Activated naive CD8-positive, alpha-beta T cell (primary cell): ENCODE measurements at regions not wholly inside any gene's neighbourhood (a gene's known extent, or its start where the extent isn't known, plus 50 kb on each side); places are given as distances from the start of the nearest gene placed in this dataset.
"Not testable (repeated sequence)": the region's sequence is repeated elsewhere in the genome, so short reads cannot be mapped to it uniquely, and the experiment has no call there.

Source experiments
- H3K27ac Mint-ChIP-seq: one replicate; pipeline ENCODE4 v1.8.0; 2021; ENCODE audit warnings: mixed read lengths
- H3K27me3 Mint-ChIP-seq: one replicate; pipeline ENCODE4 v1.8.0; 2021; ENCODE audit warnings: mixed read lengths
- H3K36me3 Mint-ChIP-seq: one replicate; pipeline ENCODE4 v1.8.0; 2021; ENCODE audit warnings: mixed read lengths
- H3K4me1 Mint-ChIP-seq: one replicate; pipeline ENCODE4 v1.8.0; 2021; ENCODE audit warnings: low read depth, mixed read lengths
- H3K4me3 Mint-ChIP-seq: one replicate; pipeline ENCODE4 v1.8.0; 2021; ENCODE audit warnings: mild to moderate bottlenecking, mixed read lengths
- H3K9me3 Mint-ChIP-seq: one replicate; pipeline ENCODE4 v1.8.0; 2021; ENCODE audit warnings: low read depth, mixed read lengths

DNA sequence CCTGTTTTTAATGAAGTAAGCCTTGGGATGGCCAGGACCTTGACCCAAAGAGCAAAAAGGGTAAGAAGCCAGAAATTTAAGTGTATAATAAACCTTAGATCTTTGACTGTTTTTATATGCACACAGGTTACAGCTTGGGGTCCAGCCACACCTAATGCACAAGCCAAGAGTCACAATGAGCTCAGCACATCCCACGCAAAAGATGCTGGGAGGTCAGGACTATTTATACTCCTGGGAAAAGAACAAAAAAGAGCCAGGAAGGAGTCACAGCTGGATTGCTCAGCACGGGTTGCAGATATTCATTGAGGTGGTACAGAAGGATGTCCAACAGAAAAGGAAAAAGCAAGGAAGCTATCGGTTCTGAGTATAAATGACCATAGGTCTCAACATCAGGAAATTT, 536.3 kb downstream of the NTRK3 start:
- Mint-ChIP-seq H3K27ac (no peak overlapping the region), H3K36me3 (peaks cover 2% of the 10 kb centered on the region), H3K27me3 (peaks cover 3% of the 10 kb centered on the region), H3K4me3 (no peak overlapping the region), H3K9me3 (no peaks in the 10 kb centered on the region), H3K4me1 (peaks cover 2% of the 10 kb centered on the region)

DNA sequence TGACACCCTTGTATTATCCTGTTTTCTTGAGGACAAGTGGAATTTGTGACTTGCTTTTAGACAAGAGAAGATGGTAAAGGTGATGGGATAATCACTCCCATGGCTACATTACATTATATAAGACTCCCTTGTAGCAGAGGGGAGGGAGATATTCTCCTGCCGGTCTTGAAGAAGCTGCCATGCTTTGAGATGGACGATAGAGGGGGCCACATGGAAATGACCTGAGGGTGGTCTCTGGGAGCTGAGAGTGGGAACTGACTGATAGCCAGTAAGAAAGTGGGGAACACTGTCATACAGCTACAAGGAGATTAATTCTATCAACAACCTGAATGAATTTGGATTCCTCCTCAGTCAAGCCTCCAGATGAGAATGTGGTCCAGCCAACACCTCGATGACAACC, 540.1 kb downstream of the NTRK3 start:
- no peaks in the 10 kb centered on the region for H3K9me3 Mint-ChIP-seq
- H3K27me3 Mint-ChIP-seq, result peaks cover 2% of the 10 kb centered on the region
- no peaks in the 10 kb centered on the region for H3K36me3 Mint-ChIP-seq
- H3K4me1 Mint-ChIP-seq, result no peaks in the 10 kb centered on the region
- H3K4me3 Mint-ChIP-seq, result no peak overlapping the region
- no peak overlapping the region for H3K27ac Mint-ChIP-seq

DNA sequence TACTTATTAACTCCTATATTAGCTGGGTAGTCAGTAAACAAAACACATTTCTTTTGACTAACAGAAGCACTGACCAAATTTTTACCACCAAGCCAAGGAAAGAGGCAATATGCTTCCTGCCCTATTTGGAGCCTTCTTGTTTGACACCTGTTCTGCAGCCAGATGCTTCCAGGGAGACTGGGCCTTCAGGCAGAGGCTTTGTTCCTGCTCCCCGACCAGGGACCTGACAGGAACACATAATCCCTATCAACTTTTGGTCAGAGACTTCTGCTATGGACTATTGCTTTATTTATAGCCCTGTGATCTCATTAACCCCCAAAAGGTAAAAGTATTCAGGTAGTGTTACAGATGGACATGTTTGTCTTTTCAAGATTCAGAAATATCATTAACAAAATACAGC, 541.3 kb downstream of the NTRK3 start:
- H3K27me3 Mint-ChIP-seq, result peaks cover 2% of the 10 kb centered on the region
- H3K4me3 Mint-ChIP-seq, result no peak overlapping the region
- no peak overlapping the region for H3K27ac Mint-ChIP-seq
- H3K4me1 Mint-ChIP-seq, result no peaks in the 10 kb centered on the region
- no peaks in the 10 kb centered on the region for H3K9me3 Mint-ChIP-seq
- H3K36me3 Mint-ChIP-seq, result no peaks in the 10 kb centered on the region

DNA sequence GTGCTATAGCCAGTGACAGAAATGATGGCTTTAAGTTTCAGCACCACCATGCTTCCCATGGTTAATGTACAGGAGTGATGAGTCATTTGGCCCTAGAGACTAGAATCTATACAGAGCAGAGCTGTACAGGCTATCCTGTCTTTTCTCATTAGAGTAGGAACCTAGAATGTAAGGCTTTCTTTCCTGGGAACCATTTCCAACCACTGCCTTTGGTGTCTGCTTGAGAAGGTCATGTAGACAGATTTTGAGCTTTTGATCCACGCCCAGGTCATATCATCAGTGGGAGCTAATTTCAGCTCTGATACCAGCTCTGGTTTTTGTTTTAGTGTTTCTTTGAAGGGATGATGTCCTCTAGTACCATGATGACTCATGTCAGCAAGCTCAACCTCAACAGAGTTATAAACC, 543.1 kb downstream of the NTRK3 start:
- H3K27me3 Mint-ChIP-seq, result peaks cover 2% of the 10 kb centered on the region

DNA sequence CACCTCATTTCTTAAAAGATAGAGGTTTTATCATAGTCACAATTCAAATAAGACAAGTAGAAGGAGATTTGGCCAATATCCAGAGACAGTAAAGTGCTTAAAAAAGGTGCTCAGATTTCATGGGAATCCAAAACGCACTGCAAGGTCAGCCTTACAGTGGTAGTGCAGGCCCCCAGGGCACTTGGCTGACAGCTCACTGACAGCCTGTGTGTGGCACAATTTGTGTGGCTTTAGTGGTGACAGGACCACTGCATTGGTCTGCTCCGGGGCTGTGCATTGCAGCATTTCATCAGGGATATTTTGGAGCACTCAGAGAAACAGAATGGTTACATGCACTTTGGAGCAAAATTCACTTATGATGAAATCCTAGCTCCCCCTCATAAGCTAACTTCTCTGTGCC, 544.3 kb downstream of the NTRK3 start:
- no peaks in the 10 kb centered on the region for H3K9me3 Mint-ChIP-seq
- no peaks in the 10 kb centered on the region for H3K36me3 Mint-ChIP-seq

More for the DNA sequence above, 543.1 kb downstream of the NTRK3 start:
- Mint-ChIP-seq H3K9me3 (no peaks in the 10 kb centered on the region), H3K36me3 (no peaks in the 10 kb centered on the region), H3K4me1 (no peaks in the 10 kb centered on the region), H3K27ac (no peak overlapping the region), H3K4me3 (no peak overlapping the region)

DNA sequence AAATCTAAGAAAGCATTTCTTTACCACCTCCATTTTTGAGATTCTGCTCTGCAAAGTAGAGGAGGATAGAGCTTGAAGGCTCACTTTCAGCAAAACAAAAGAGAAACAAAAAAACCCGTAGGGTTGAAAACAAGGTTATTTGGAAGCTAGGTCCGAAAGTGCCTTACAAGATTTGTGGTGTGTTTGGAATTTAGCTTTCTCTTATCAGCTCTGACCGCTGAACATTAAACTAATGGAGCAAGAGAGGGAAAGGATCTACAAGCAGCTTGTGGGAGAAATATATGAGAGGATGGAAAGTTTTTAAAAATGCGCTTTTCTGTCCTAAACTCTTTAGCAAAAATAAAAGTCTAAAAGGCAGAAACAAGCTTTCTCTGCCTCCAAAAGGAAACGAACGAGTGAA, 545.5 kb downstream of the NTRK3 start:
- Mint-ChIP-seq H3K27me3 (peaks cover 2% of the 10 kb centered on the region), H3K27ac (no peak overlapping the region), H3K36me3 (no peaks in the 10 kb centered on the region), H3K4me1 (no peaks in the 10 kb centered on the region), H3K9me3 (no peaks in the 10 kb centered on the region), H3K4me3 (no peak overlapping the region)

More for the DNA sequence above, 544.3 kb downstream of the NTRK3 start:
- H3K27me3 Mint-ChIP-seq, result peaks cover 2% of the 10 kb centered on the region
- no peak overlapping the region for H3K27ac Mint-ChIP-seq
- H3K4me3 Mint-ChIP-seq, result no peak overlapping the region
- no peaks in the 10 kb centered on the region for H3K4me1 Mint-ChIP-seq

DNA sequence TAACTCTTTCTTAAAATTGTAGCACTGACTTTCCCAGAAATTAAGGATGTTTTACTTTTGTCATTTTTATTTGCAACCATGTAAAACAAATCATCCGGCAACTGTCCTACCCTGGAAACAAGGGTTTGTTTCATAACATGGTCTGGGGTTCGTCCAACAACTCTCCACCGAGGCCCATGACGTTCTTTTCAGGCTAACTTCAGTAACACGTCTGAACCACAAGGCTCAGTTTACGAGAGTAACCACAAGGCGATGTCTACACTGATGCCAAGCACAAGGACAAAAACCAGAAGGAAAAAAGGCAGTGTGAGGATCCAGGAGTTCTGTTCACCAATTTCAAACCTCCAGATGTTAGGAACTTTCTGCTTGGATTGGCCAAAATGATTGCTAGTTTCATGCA, 546.1 kb downstream of the NTRK3 start:
- Mint-ChIP-seq H3K4me1 (no peaks in the 10 kb centered on the region), H3K4me3 (no peak overlapping the region), H3K9me3 (no peaks in the 10 kb centered on the region), H3K27ac (no peak overlapping the region), H3K27me3 (peaks cover 2% of the 10 kb centered on the region), H3K36me3 (no peaks in the 10 kb centered on the region)

DNA sequence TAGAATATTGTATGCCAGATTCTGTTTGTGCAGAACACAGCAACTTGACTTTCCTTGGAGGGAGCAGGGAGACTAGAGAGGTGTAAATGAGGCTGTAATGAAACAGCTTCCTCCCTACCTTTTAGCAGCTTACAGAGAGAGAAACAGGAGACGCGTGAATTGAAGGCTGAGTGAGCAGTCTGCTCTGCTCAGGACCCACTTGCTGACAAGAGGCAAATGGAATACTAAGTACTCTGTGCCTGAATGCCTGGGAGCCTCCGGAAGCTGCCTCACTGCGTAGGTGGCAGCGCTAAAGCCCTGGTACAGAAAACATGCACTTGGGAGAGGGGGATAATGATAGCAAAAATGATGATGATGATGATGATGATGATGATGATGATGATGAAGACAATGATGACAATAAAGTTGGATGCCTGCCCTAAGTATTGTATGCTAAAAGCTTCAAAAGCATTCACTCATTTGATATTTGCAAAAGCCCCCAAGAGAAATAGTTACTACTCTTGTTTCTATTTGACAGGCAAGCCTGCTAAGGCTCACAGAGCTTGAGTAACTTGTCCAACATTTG, 548.9 kb downstream of the NTRK3 start:
- H3K4me1 Mint-ChIP-seq, result no peaks in the 10 kb centered on the region
- H3K36me3 Mint-ChIP-seq, result no peaks in the 10 kb centered on the region
- no peak overlapping the region for H3K4me3 Mint-ChIP-seq
- no peaks in the 10 kb centered on the region for H3K9me3 Mint-ChIP-seq
- no peak overlapping the region for H3K27ac Mint-ChIP-seq
- peaks cover 4% of the 10 kb centered on the region for H3K27me3 Mint-ChIP-seq

DNA sequence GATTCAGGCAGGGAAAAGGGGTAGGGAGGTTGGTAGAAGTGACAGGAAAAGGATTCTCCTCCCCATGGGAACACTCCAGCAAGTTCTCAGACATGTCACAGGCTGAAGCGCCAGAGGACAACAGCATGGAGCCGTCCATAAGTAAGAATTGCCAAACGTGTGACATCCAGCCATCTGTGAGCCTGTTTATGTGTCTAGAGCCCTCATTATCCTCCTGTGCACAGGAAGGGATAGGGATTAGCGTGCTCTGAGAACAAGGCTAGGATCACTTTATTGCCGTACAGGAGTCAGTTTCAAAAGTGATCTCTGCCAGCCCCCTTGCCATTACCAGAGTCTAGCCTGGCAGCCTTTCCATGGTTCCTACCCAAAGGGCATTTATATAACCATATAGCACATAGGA, 549.5 kb downstream of the NTRK3 start:
- Mint-ChIP-seq H3K27ac (no peak overlapping the region), H3K4me3 (no peak overlapping the region), H3K27me3 (peaks cover 4% of the 10 kb centered on the region), H3K36me3 (no peaks in the 10 kb centered on the region), H3K4me1 (no peaks in the 10 kb centered on the region), H3K9me3 (no peaks in the 10 kb centered on the region)

DNA sequence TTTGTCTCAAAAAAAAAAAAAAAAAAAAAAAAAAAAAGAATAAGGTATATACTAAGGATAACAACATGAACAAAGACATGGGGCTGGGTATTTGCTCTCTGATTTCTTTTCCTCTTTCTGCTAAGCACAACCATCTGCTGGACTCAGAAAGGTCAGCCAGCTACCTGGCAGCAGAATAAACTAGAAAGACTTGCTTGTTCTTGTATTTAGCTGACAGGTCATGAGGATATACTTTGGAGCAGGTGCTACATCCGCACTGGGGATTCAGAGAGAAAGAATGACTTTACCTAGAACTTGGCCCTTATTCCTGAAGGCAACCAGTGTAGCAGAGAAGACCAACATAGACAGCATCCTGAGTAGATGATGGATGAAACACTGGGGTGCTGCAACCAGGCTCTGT, 550.5 kb downstream of the NTRK3 start:
- Mint-ChIP-seq H3K27me3 (peaks cover 4% of the 10 kb centered on the region), H3K36me3 (no peaks in the 10 kb centered on the region), H3K4me1 (no peaks in the 10 kb centered on the region), H3K27ac (no peak overlapping the region), H3K9me3 (no peaks in the 10 kb centered on the region), H3K4me3 (no peak overlapping the region)

DNA sequence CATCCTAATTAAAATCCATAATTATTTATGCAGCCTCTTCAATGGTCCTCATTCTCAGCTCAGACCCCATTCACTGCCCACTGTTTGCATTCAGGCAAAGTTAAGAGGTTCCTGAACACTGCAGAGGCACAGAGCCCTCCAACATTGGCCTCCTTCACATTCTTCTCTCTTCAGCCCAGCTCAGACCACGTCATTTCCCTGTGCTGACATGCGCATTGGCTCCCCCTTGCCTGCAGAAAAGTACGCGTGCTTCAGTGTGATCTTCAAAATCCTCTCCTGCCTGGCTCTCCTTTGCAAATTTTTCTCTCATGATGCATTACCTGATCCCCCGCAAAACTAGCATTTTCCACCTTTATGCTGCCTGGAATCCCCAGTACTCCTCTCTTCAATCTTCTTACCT, 552.3 kb downstream of the NTRK3 start:
- Mint-ChIP-seq H3K27ac (no peak overlapping the region), H3K4me3 (no peak overlapping the region), H3K9me3 (no peaks in the 10 kb centered on the region), H3K36me3 (no peaks in the 10 kb centered on the region), H3K4me1 (no peaks in the 10 kb centered on the region), H3K27me3 (peaks cover 5% of the 10 kb centered on the region)

DNA sequence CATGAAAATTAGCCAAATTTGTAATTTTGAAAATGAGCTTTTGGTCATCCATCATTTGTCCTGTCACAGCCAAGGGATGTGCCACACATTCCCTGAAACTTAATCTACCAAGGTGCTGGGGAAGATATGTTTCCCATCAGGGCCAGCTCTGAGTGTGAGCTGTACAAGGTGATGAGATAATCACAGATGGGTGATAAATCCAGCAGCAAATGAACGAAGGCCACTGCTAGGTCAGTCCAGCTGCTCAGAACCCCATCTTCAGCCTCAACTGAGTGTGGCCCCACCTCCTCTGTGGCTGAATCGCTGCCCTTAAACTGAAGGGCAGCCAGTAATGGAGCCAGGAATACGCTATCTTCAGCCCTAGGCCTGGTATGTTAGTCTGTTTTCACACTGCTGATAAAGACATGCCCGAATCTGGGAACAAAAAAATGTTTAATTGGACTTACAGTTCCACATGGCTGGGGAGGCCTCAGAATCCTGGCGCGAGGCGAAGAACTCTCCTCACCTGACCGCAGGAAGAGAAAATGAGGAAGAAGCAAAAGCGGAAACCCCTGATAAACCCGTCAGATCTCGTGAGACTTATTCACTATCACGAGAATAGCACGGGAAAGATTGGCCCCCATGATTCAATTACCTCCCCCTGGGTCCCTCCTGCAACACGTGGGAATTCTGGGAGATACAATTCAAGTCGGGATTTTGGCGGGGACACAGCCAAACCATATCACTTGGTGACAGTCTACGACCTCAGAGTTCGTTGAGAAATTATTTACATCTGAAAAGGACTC, 553.0 kb downstream of the NTRK3 start:
- Mint-ChIP-seq H3K27me3 (peaks cover 5% of the 10 kb centered on the region), H3K4me3 (no peak overlapping the region), H3K27ac (no peak overlapping the region), H3K4me1 (no peaks in the 10 kb centered on the region), H3K9me3 (no peaks in the 10 kb centered on the region), H3K36me3 (no peaks in the 10 kb centered on the region)

DNA sequence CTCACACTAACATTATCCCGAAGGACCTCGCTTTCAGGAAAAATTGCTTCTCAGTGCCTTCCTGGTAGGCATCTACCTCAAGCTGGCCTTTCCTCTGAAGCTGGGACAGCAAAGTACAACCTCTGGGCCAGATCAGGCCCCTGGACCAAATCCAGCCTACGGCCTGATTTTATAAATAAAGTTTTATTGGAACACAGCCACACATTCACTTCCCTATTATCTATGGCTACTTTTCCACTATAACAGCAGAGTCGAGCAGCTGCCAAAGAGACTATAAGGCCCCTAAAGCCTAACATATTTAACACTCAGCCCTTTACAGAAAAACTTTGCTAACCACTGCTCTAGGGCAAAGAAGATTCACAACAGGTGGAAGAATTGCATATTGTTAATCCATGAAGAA, 554.3 kb downstream of the NTRK3 start:
- Mint-ChIP-seq H3K27me3 (peaks cover 5% of the 10 kb centered on the region), H3K4me3 (no peak overlapping the region), H3K4me1 (no peaks in the 10 kb centered on the region)

DNA sequence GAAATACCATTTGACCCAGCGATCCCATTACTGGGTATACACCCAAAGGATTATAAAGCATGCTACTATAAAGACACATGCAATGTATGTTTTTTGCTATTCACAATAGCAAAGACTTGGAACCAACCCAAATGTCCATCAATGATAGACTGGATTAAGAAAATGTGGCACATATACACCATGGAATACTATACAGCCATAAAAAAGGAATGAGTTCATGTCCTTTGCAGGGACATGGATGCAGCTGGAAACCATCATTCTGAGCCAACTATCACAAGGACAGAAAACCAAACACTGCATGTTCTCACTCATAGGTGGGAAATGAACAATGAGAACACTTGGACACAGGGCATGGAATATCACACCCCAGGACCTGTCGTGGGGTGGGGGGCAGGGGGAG, 558.1 kb downstream of the NTRK3 start:
- not testable (repeated sequence) for H3K9me3 Mint-ChIP-seq, H3K36me3 Mint-ChIP-seq, H3K27me3 Mint-ChIP-seq, H3K4me3 Mint-ChIP-seq, H3K27ac Mint-ChIP-seq, H3K4me1 Mint-ChIP-seq

More for the DNA sequence above, 554.3 kb downstream of the NTRK3 start:
- Mint-ChIP-seq H3K36me3 (no peaks in the 10 kb centered on the region), H3K9me3 (no peaks in the 10 kb centered on the region), H3K27ac (no peak overlapping the region)

DNA sequence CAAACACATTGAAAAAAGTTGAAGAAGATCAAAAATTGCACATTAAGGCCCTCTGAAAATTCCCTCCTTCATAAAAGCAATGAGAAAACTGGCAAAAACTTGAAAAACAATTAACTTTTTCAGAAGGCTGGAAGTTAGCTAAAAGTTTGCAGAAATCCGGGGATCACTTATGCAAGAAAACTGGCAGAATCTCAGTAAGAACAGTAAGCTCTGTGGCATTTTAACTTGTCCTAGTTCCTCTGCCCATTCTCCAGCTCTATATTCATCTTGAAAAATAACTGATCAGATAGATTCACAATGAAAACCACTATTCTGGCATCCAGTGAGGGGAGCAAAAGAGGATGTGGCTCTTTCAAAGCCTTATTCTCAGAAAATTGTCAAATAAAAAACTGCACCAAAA, 566.8 kb downstream of the NTRK3 start:
- H3K27me3 Mint-ChIP-seq, result no peaks in the 10 kb centered on the region
- H3K9me3 Mint-ChIP-seq, result peaks cover 10% of the 10 kb centered on the region
- no peak overlapping the region for H3K27ac Mint-ChIP-seq
- no peak overlapping the region for H3K4me3 Mint-ChIP-seq
- peaks cover 15% of the 10 kb centered on the region for H3K4me1 Mint-ChIP-seq
- H3K36me3 Mint-ChIP-seq, result no peaks in the 10 kb centered on the region

DNA sequence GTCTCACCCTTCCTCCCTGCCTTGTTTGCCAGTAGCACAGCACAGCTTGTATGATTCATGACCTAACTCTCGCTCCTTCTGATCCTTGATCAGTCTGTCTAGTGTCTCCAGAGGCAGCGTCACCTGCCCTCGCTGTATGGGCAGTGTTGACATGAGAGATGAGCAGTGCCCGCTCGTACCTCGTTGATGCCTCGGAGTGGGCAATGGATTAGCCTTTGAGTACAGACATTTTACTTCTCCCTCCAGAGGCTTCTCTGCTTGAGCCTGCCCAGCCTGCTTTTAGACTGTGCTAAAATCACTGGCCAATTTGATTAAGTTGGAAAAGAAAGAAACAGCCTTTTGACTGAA, 569.0 kb downstream of the NTRK3 start:
- Mint-ChIP-seq H3K9me3 (peaks cover 8% of the 10 kb centered on the region), H3K4me1 (peaks cover 23% of the 10 kb centered on the region), H3K27ac (no peak overlapping the region), H3K36me3 (no peaks in the 10 kb centered on the region), H3K4me3 (no peak overlapping the region), H3K27me3 (no peaks in the 10 kb centered on the region)
